Ureter (tissue), 1 donor: ENCODE measurements at regions not wholly inside any gene's neighbourhood (a gene's known extent, or its start where the extent isn't known, plus 50 kb on each side); places are given as distances from the start of the nearest gene placed in this dataset.
"Not testable (repeated sequence)": the region's sequence is repeated elsewhere in the genome, so short reads cannot be mapped to it uniquely, and the experiment has no call there.

Experiments used
- DNase-seq: peaks from one replicate; pipeline ENCODE4 v3.0.0-alpha.2; 2020; ENCODE audit warnings: low spot score
- donor health status: DM: yes; HTN: yes; CAD: no.

DNA sequence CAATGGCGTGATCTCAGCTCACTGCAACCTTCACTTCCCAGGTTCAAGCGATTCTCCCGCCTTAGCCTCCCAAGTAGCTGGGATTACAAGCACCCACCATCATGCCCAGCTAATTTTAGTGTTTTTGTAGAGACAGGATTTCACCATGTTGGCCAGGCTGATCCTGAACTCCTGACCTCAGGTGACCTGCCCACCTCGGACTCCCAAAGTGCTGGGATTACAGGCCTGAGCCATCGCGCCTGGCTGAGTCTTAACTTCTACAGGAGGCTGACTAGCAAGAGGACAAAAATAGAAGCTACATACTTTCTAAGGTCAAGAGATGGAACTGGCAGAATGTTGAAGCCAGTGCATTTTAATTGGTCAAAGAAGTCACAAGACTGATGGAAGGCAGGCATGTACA, 2296.2 kb upstream of the RAG2 start:
- DNase-seq: not testable (repeated sequence)

DNA sequence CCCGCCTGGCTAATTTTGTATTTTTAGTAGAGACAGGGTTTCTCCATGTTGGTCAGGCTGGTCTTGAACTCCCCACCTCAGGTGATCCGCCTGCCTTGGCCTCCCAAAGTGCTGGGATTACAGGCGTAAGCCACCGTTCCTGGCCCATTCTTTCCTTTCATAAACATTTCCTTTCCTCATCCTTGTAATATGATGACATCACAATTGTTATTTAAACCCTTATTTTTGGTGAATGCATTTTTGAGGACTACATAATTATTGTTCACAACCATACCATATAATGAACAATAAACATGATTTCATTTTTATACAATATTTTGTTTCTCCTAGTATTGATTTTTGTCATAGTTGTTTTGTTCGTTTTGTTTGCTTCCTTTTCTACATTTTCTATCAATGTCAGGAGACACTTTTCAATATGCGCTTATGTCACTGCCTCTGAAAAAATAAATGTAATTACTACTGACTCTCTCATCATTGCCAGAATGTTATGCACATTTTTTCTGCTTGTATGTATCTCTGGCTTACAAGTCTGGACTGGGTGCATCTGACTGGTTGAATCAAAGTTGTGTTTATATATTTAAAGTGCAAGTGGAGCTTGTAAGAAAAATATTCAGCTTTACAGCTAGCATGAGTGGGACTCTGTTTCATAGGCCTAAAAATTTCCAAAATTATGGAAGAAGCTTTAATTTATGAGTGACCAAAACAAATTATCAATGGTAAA, 2286.3 kb upstream of the RAG2 start:
- no peak for DNase-seq

DNA sequence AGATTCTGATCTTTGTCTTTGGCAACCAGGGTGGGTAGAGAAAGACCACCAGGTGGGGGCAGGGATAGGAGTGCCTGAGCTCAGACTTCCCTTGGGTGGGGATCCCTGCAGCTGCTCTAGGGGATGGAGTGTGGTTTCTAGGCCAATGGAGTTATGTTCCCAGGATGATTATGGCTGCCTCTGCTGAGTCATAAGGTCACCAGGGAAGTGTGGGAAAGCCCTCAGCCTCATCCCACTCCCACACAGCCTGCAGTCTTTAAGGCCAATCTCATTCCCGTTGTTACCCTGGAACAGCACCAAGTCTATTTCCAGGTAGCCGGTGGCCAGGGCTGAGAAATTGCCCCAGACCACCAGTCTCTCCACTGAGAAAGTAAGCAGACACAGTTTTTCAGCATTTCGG, 2269.3 kb upstream of the RAG2 start:
- no peak for DNase-seq

DNA sequence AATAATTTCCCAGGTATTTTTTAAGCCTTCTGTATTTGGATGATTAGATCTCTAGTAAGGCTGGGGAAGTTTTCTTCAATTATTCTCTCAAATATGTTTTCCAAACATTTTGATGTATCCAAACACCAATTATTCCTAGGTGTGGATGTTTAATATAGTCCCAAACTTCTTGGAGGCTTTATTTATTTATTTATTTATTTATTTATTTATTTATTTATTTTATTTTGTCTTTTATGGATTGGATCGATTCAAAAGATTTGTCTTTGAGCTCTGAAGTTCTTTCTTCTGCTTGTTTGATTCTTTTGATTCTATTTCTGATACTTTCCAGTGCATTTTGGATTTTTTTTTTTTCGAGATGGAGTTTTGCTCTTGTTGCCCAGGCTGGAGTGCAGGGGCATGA, 2267.9 kb upstream of the RAG2 start:
- DNase-seq: no peak

DNA sequence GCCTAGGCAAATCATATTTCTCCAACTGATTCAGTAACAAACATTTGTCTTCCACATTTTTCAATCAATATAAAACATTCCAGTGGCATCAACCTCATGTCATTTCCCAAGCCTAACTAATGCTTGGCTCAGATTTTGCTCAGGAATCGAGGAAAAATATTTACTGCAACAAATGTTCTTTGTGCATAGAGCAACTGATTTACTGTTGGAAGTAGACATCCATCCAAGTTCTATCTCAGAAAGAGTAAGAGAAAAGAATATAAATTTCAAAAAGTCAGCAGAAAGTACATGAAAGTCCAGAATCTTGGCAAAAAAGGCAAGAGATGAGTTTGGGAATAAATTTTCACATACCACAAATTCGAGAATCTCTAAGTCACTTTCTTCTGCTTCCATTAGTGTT, 2245.0 kb upstream of the RAG2 start:
- no peak for DNase-seq

DNA sequence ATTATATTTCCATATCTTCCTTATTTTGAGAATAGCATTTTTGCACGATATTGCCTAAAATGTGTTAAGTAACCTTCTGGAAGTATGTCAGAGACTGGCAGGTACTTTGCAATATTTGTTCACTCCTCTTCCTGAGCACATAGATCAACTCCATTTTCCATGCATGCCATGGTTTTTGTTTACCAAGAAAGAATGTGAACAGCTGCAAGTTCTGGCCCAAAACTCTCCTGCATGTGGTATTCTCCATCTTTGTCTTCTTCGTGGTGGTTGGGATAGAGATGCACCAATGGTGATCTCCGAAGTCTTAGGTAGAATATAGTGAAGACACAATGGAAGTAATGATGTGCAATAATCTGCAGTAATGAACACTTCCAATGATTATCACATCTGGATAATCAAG, 2241.0 kb upstream of the RAG2 start:
- no peak for DNase-seq

DNA sequence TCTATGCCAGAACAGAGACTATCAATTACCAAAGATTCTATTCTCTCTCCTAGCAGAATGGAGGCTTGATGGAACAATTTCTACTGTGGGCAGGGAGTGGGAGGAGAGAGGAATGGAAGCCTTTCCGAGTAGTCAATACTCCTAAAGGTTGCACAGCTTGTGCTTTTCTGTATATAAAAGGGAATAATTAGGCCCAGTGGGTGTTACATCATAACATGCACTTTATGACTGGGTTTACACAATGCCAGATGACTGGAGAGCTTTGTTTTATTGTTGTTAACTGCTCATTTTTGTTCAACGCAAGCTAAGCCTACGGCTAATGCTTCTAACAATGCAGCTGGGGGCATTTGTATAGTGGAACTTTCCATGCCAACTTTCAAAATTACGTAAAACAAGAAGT, 2237.9 kb upstream of the RAG2 start:
- no peak for DNase-seq

DNA sequence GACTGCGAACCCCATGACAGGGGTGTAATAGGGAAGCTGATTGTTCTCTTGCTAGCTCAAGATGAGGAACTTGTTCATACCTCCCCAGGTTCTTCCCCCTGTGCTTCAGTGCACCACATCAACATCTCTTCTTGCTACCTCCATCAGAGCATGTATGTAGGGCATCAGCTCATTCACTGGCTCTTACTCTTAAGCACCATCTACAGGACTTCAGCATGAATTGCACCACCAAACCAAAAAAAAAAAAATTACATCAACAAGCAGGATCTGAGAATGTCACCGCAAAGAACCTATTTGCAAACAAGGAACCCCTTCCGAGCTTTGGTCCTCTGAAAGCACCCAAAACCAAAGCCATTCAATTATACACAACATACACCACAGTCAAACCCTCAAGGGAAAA, 2226.5 kb upstream of the RAG2 start:
- DNase-seq: no peak

DNA sequence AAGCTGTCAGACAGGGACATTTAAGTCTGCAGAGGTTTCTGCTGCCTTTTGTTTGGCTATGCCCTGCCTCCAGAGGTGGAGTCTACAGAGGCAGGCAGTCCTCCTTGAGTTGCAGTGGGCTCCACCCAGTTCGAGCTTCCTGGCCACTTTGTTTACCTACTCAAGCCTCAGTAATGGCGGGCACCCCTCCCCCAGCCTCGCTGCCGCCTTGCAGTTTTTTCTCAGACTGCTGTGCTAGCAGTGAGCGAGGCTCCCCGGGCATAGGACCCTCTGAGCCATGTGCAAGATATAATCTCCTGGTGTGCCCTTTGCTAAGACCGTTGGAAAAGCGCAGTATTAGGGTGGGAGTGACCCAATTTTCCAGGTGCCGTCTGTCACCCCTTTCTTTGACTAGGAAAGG, 2223.8 kb upstream of the RAG2 start:
- not testable (repeated sequence) for DNase-seq

DNA sequence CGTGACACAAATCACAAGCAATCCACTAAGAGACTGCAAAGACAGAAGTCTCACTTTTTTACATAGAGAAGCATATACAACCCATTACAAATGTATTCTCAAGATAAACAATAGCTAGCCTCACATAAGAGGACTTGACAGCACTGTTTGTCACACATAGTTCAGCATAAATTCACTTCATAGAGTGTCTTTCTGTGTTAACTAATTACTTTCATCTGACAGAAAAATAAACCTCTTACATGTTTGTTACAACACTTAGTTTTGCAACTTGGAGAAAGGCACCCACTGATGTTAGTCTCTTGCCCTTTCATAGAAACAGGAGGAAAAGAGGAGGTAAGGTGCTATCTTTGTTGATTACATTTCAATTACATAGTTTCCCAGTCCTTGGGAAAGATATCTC, 2221.9 kb upstream of the RAG2 start:
- DNase-seq: no peak

DNA sequence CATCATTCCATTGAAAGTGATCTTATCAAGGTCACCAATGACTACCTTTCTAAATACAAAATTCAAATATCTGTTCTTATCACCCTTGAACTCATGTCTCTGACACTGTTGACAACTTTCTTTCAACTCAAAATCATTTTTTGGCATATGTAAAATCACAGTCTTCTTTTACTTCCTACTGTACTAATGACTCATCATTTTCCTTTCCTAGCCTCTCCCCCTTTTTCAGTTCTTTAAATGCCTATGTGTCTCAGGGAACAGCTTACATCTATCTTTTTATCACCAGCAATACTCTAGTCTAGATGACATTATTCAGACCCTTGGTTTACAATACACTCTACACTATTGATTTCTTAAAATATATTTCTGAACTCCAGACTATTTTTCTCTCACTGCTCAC, 2220.7 kb upstream of the RAG2 start:
- DNase-seq: no peak

DNA sequence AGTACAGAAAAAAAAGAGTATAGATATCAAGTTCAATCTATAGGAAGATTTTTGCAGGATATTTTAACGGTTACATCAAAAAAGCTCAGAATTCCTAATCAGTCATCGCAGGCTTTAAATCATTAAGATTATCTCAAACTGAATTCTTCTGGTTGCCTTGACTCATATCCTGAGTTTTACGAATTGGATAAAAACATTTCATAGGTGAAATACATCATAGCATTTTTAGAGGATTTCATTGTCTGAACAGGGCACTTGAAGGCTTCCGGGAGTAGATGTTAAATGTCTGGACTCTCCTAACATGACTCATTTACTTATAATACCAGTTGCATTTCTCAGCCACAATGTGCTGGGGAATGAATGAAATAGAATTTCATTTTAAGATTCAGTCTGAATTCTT, 2216.6 kb upstream of the RAG2 start:
- DNase-seq: no peak

DNA sequence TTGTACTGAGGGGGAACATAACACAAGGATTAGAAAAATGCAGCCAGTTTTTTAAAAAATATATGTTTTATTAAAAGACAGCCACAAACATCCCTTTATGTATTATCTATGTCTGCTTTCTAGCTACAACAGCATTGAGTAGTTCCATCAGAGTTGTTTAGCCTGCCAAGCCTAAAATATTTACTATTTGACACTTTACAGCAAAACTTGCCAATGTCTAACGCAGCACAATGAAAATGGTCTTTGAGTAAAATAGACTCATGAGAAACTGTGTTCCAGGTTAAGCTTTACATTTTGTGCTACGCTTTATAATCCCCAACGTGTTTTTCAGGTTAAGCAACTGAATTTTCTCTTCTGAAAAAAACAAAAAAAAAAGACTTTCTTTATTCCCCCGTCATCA, 2211.5 kb upstream of the RAG2 start:
- DNase-seq: no peak

DNA sequence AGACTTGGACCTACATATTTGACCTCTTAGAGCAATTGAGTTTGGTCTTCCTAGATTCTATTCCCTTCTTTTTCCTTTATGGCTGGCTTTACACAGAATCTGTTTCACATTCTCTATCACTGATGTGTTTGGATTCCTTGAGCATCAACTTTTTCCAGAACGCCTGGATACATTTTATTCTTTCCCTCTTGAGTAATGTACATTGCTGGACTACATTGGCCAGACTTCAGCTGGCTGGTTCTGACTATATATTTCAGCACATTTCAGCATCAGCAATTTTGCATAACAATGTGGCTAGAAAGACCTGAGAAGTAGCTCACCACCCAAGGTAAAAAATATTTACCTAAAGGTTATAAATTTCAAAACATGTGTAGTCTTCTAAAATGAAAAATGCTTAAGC, 2198.2 kb upstream of the RAG2 start:
- DNase-seq: no peak

DNA sequence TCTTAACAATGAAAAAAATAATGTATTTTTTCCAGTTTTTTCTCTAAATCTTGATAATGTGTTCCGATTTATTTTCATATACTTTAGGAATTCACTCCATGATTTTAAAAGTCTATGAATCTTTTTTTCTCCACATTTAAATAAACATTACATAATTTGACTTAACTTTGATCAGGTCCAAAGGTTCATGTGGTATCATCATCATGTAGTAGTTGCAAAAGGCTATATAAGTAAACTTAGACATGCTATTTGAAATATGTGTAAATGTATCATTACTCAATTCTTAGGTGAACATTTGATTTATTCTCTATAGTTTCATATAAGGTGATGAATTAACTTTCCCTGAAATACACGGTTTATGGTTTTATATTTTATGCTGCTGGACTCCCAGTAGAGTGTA, 2197.0 kb upstream of the RAG2 start:
- DNase-seq: no peak

DNA sequence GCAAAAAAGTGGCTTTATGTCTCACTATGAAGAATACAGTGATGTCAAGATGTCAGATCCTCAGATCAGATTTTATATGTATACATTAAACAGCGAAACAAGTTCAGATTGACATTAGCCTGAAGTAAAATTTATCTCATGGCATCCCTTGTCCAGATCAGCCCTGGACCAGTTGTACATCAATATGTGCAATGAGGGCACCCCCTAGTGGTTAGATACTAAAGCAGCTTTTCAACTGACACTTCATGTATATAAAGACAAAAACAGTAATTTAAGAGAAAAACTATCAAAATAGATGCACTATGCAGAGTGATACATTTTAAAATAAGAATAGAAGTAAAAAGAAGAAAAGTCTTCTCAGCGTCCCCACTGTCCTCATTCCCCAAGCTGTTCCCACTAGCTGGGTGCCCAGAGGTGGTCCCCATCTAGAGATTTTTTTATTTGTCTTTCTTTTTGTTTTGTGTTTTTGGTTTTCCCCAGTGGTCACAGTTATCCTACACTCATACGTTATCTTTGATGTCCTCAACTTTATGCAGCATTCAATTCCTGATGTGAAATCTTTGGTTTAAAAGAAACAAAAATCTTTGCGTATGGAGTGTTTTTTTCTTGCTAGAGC, 2193.4 kb upstream of the RAG2 start:
- DNase-seq: no peak

DNA sequence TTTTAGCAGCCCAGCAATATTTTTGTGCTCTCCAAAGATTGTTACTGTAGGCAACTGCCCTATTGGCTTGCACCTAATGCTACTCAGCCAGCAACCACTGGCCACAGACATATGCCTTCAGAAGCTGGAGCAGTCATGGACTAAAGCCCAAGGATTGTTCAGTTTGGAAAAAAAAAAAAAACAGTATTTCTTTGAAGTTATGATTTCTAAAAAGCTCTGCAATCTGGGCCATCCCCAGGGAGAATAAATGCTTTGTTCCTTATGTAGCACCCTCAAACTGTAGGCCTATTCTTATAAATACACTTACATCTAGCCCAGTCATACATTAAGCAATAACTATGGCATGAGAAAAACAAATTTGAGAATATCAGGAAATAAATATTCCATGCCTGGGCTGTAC, 2190.5 kb upstream of the RAG2 start:
- no peak for DNase-seq

DNA sequence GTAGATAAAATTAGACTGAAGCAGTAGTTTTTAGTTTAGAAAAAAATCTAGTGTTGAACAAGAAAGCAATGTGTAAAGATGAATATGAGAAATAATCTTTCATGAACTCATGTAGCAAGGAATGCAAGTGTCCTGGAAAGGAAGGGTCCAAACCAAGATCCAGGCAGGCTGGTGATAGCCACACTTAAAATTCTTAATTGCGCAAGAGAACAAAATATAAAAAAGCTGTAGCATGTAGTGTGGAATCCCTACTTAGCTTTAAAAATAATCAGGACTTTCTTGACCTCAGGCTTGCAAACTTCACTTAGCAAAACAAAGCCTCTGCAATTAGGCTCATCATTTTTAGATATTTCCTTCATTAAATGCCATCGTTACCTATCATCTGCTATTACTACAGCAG, 2186.1 kb upstream of the RAG2 start:
- DNase-seq: no peak

DNA sequence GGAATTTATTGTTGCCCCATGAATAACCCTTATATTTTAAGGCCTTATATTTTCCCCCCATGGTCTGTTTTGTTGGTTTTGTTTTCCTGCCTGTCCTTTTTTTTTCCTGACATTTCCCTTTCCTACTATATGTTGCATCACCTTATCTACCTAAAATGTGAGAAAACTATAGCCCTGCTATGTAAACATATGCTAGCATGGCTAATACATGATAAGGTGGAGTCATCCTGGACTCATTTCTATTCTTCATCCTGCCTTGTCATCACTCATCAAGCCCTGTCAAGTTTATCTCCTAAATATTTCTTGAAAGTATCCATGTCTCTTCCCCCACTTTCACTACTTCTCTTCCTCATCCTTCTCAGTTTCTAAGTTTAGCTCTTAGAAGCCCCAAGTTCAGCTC, 2168.8 kb upstream of the RAG2 start:
- no peak for DNase-seq

DNA sequence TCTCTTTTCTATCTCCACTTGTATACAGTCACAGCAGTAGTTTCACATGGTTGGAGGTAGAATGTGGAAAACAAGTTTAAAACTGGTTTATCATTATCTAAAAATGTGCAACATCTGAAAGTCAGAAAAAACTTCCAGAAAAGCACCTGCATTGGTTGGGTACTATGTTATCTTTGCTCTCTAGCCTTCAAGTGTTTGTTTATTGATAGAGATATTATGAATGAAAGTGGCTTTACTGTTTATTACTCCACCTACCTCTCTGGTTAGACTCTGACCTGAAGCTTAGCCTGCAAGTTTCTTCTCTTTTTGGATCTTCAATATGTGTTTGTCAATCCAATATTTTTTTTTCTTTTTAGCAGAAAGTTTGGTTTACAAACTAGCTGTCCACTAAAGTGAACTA, 2161.4 kb upstream of the RAG2 start:
- no peak for DNase-seq

DNA sequence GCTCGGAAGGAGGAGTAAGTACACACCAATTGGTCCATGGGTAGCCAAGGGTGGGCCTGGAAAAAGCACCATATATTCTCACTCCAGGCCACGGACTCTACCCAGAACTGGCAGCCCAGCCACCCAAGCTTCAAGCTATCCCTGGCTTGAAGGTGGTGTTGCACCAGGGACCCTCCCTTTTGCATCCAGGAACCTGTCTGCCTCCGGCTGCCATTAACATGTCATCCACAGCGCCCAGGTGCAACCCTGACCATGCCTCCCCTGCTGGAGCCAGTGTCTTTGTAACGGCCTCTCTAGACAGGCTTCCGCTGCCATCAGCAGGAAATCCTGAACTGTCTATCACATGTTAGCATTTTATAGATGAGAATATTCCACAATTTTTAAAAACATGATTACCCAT, 2158.5 kb upstream of the RAG2 start:
- no peak for DNase-seq

DNA sequence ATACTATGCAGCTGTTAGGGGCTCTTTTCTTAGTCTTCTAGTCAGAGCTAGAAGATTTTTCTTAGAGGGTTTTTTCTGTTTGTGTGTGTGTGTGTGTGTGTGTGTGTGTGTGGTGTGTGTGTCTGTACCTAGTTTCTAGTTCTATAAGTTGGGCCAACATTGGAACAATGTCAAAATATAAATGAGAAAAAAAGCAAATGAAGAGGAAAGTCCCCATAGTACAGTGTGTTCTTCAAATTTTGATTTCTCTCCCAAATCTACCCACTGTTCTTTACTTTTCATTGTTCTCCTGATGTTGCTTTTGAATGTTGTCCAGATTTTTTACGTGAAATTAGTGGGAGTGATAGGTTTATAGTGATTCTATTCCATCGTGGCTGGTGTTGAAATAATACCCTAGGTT, 2153.4 kb upstream of the RAG2 start:
- DNase-seq: no peak

DNA sequence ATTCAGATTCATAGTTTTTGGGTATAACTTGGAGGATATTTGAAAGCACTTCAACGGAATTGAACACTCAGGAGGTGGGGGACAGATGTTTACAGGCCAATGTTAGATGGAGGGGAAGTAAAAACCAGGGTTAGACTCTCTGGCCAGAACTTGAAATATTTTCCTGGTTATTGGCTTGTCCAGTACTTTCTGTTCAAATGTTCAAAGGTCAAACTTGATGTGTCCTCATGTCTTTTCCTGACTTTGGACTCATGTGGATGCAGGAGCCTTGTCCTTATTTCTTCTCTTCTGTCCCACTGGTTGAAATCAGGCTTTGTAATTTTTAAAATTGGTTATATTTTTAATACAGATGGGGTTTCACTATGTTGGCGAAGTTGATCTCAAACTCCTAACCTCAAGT, 2148.5 kb upstream of the RAG2 start:
- not testable (repeated sequence) for DNase-seq

DNA sequence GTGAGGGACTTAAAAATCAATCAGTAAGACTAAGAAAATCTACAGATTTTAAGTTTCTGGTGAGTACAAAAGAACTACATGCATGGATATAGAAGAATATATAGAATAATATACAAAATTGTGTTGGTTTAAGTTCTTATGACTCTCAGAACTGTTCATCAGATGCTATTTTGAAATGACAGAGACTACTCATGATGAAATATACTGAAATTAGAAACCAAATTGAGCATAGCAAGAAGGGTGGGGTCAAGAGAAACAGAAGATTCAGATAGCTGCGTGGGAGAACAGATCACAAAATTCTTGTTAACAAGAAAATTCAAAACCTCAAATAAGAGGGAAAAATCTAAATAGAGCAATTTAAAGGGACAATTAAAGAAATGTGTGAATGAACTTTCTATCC, 2125.3 kb upstream of the RAG2 start:
- no peak for DNase-seq
